Stimulated activated CD8-positive, alpha-beta memory T cell treated with anti-CD3 and anti-CD28 coated beads, Interleukin-4, amount 100 ng/mL, for 1 hour (primary cell): ENCODE measurements at regions not wholly inside any gene's neighbourhood (a gene's known extent, or its start where the extent isn't known, plus 50 kb on each side); places are given as distances from the start of the nearest gene placed in this dataset.

Source experiments
- DNase-seq, 2 donors: peaks; one replicate each; pipeline ENCODE4 v3.0.0-alpha.2; 2020; ENCODE audit warnings: low read depth in 2 of 2, low spot score in 1 of 2

GRCh38 chr4:123867910-123868587 lies 471.5 kb downstream of the SPRY1 start:
- no peak for DNase-seq

DNA sequence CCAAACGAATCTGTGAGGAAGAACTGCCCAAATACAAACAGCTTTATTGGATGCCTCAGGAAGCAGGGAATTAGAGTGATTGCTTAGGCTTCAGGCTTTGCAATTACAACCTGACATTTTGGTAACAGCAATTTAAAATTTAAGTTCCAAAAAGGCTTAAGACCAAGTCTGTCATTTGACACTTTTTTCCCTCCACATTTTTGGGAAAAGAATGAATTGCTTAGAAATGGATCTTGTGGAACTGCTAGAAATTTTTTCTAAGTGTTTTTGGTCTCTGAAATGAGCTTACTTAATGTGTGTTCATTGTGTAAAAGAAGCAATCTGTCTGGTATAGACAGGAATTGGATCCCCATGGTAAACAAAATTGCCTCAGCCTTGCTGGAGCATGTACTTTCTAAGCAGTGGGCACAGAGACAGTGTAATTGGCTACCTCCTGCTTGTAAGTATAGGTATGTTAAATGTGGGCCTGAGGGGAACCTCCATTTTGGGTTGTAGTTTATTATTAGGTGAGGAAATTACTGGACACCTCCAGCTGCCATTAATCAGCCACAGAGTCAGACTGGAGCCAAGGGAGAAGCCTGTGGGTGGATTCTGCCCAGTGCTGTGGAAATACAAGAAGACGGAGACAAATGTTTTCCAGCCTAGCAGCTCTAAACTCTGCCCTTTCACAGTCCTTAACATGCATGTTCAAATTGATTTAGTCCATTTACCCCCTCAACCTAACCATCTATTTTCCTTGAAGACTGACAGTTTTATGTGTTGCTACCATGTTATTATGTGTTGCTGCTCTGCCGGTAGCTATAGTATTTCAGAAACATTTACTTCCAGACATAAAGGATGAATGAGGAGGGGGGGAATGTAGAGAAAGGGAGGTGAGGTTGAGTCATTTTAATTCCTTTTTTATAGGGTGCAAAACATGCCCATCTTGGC lies 473.0 kb downstream of the SPRY1 start:
- no peak for DNase-seq

GRCh38 chr4:123870216-123870876 lies 473.8 kb downstream of the SPRY1 start:
- no peak for DNase-seq

DNA sequence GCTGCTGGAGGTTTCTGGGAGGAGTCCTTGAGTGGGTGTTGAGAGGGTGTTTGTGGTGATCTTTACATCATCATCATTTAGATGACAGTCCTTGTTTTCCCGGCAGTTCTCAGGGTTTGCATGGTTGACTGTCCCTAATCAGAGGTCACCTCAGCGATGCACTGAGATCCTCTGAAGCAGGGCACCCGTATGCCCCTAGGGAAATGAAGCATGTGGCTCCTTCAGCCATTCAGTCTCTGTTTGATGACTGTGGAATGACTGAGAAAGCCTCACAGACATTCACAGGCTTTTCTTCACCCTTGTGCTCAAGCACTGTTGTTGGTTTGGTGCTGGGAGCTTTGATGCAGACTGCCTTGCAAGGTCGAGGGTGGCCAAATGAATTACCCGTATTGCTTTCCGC lies 474.7 kb downstream of the SPRY1 start:
- no peak for DNase-seq

GRCh38 chr4:123874063-123874462 lies 477.5 kb downstream of the SPRY1 start:
- no peak for DNase-seq

DNA sequence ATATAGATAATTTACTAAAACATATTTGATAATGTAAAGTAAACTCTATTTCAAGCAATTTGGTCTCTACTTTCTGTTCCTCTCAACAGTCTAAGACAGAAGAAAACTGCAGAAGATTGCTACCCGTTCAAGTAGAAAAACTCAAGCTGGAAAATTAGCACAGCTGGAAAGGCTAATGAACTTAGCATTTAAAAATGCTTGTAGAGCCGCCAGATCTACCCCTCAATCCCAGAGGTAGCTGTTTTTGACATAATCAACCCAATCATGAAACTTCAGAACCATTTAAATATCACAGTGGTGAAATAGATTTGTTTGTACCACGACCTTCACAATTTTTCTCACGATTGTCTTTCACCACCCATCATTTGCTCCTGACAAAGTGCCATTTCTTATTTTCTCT lies 479.5 kb downstream of the SPRY1 start:
- no peak for DNase-seq

DNA sequence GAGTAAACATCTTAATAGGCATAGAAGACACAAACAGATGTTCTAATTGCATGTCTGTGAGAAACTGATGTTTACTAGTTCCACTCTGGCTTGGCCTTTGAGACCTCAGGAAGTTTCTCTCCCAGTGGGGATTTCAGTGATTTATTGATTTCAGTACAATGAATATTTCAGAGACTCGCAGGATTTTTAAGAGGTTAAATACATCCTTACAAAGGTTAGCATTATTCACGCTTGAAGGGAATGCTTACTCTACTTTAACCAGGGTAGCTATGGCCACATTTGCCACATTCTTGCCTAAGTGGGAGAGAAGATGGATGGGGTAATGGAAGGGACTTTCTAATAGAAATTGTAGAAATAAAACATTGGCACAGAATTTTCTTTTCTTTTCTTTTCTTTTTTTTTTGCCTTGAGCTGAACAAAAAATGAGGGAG lies 480.1 kb downstream of the SPRY1 start:
- no peak for DNase-seq

- no peak for DNase-seq
These were observed 481.0 kb downstream of the SPRY1 start for GRCh38 chr4:123877551-123877950.

DNA sequence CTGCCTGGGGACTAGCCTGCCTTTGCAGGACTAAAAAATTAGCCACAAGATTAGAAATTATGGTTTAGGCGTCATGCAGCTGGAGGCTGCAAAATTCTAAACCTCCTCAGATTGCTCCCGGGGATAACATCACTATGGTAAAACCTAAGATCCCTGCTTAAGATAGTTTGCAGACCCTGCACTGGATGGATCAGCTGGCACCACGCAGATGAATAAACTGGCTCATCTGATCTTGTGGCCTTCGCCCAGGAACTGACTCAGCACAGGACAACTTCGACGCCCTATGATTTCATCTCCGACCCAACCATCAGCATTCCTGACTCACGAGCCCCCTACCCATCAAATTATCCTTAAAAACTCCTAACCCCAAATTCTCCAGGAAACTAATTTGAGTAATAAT lies 482.4 kb downstream of the SPRY1 start:
- DNase-seq, result no peak

- DNase-seq, result no peak
These were observed 484.0 kb downstream of the SPRY1 start for GRCh38 chr4:123880631-123881030.

- DNase-seq, result no peak
These were observed 488.3 kb downstream of the SPRY1 start for GRCh38 chr4:123884922-123885321.

DNA sequence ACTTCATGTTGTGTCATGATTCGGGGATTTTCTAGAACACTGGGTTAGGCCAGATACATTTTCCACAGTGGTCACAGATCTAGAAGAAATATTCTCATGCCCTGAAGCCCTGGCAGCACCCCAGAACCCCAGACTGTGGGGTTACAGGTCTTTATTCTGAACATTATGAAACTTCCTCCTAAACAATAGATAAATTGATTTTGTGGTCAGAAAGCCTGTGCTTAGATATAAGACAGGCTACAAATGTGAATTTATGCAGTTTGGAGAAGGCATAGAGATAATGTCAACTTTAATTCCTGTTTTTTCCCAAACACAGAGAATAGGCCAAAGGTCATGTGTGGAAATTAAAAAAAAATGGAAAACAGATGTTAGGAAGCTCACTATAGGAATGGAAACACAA lies 492.9 kb downstream of the SPRY1 start:
- no peak for DNase-seq

GRCh38 chr4:123890889-123891288 lies 494.3 kb downstream of the SPRY1 start:
- no peak for DNase-seq

GRCh38 chr4:123891881-123892280 lies 495.3 kb downstream of the SPRY1 start:
- no peak for DNase-seq

DNA sequence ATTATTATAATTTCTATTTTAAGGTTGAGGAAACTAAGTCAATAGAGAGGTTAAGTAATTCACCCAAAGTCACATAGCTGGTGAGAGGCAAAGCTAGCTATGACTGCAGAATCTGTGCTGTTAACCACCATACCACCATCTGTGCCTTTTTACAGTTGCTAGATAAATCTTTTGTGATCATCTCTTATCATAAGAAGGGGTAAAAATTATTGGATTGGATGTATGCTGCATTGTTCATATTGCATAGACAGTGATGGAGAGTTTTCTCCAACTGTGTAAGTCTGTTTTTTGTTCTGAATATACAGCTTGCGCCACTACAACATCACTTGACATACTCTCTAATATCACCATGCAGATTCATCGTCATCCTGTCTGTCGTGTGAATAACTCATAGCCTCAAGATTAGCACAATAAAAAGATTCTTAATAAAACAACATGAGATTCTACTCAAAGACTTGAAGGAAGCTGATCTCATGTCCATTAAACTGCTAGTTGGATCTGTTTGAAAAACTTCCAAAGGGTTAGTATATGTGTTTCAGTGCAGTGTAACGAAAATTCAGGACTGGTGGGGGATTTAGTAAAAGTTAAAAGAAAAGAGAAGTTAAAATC lies 495.9 kb downstream of the SPRY1 start:
- DNase-seq, result no peak

GRCh38 chr4:123893011-123893981 lies 496.7 kb downstream of the SPRY1 start:
- no peak for DNase-seq

GRCh38 chr4:123896446-123897071 lies 500.0 kb downstream of the SPRY1 start:
- no peak for DNase-seq

DNA sequence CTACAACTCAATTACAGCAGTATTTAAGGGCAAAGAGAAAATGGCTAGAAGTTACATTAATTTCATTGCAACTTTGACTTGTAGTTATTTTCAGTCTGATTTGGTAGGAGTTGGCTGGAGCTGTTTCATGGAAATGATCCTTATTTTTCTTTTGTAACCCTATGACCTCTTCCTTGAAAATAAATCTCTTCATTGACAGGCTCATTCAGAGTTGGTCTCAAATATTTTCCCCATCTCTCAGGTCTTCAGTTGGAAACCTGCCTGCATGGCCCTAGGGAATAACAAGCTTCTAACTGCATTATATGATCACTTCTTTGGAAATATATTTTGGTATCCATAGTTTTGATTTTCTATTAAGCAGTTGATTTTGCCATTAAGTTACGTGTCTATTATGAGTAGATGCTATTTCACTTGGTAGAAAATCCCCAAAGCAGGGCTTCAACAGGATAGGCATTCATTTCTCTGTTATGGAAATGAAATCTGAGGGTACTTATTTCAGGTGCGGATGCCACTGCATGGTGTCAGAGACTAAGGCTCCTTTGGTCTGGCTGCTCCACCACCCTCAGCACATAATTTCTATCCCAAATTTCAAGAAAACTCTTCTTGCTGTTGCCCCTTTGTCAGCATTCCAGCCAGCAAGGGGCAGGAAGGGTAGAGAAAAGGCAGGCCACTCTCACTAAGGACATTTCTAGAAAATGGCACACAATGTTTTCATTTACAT lies 502.5 kb downstream of the SPRY1 start:
- DNase-seq, result no peak

DNA sequence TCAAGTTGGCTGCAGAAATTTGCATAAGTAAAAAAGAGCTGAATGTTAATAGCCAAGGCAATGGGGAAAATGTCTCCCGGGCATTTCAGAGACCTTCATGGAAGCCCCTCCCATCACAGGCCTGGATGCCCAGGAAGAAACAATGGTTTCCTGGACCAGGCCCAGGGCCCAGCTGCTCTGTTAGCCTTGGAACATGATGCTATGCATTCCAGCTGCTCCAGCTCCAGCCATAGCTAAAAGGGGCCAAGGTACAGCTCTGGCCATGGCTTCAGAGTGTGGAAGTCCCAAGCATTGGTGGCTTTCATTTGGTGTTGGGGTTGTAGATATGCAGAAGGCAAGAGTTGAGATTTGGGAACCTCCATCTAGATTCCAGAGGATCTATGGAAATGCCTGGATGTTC lies 508.3 kb downstream of the SPRY1 start:
- no peak for DNase-seq
